ENCODE measurements at regions not wholly inside any gene's neighbourhood (a gene's known extent, or its start where the extent isn't known, plus 50 kb on each side); places are given as distances from the start of the nearest gene placed in this dataset.
"Not testable (repeated sequence)": the region's sequence is repeated elsewhere in the genome, so short reads cannot be mapped to it uniquely, and the experiment has no call there.

DNA sequence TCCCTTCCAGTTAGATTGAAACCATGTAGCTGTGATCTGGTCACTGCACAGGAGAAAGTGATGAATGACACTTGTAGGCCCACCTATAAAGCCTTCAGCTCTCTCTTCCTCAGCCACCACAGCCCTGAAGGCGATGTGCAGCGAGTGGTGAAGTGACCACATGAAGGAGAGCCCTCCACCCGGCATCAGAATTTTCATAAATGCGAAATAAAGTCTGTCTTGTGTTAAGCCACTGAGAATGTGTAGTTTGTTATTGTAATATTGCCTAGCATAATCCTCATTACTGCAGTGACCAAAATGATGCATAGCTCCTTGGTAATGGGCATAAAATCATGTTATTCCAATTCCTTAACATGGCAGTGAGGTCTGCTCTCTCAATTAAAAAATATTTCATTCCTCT, 122.1 kb upstream of the LYPLAL1 start:
- no peak for DNase-seq (ENCODE audit: low spot score)

GRCh38 chr1:219058891-219059820, 114.5 kb upstream of the LYPLAL1 start:
- DNase-seq (ENCODE audit: low spot score), result no peak

DNA sequence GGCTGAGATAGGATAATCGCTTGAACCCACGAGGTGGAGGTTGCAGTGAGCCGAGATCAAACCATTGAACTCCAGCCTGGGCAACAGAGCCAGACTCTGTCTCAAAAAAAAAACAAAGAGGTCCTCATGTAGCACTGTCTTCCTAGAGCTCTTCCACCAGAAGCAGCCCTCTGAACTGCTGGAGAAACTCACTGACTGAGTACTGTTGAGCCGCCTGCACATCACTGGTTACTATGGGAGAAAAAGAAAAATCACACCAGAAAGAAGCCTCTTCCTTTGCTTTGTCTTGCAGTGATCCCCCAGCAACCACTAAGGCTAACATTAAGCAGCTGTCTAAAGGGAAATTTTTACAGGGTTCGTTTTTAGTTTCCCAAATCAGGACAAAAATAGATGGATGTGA, 112.9 kb upstream of the LYPLAL1 start:
- no peak for DNase-seq (ENCODE audit: low spot score)

GRCh38 chr1:219062161-219062560, 111.5 kb upstream of the LYPLAL1 start:
- no peak for DNase-seq (ENCODE audit: low spot score)

DNA sequence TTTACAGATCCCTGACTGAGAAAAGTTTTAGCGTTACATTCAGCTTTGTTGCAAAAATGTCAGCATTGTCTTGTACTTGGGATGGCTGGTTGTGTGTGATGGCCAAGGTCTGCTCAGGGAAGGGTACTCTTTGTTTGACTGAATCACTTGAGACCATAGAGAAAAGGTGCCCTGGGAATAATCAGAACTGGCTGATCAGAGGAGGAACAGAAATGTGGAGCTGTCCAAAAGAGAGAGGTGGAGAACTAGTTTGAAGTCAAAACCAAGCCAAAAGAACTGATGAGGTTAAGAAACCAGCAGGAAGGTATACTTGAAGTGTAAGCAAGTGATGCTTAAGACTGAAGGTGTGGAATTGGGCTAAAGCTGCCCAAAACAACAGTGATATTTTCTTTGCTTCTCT, 107.6 kb upstream of the LYPLAL1 start:
- no peak for DNase-seq (ENCODE audit: low spot score)

GRCh38 chr1:219066631-219067349, 106.9 kb upstream of the LYPLAL1 start:
- DNase-seq (ENCODE audit: low spot score), result no peak

DNA sequence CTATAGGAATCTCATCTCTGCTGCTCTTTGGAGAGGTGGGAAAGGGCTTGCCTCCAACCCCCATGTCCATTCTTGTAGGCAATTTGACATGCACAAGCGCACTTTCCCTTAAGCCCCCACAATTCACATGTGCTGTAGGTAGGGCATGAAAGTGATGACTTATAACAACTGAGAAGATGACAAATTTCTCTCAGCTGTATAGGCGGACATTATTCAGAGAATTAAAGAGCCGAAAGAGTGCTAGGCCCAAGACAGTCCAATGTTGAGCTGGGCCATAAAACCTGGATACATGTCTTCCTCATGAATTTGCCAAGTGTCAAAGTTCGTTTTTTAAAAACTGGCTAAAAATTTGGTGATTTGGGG, 106.3 kb upstream of the LYPLAL1 start:
- no peak for DNase-seq (ENCODE audit: low spot score)

GRCh38 chr1:219070395-219070794, 103.3 kb upstream of the LYPLAL1 start:
- DNase-seq (ENCODE audit: low spot score), result not testable (repeated sequence)

DNA sequence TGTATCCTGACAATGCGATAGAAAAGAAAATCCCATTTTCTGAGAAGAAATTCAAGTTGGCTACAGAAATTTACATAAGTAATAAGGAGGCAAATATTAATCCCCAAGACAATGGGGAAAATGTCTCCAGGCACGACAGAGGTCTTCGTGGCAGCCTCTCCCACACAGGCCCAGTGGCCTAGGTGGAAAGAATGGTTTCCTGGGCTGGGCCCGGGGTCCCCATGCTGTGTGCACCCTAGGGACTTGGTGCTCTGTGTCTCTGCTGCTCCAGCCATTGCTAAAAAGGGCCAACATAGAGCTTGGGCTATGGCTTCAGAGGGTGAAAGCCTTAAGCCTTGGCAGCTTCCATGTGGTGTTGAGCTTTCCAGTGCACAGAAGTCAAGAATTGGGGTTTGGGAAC, 102.5 kb upstream of the LYPLAL1 start:
- no peak for DNase-seq (ENCODE audit: low spot score)

- DNase-seq (ENCODE audit: low spot score), result no peak
Measured at GRCh38 chr1:219072329-219072728, 101.3 kb upstream of the LYPLAL1 start.

DNA sequence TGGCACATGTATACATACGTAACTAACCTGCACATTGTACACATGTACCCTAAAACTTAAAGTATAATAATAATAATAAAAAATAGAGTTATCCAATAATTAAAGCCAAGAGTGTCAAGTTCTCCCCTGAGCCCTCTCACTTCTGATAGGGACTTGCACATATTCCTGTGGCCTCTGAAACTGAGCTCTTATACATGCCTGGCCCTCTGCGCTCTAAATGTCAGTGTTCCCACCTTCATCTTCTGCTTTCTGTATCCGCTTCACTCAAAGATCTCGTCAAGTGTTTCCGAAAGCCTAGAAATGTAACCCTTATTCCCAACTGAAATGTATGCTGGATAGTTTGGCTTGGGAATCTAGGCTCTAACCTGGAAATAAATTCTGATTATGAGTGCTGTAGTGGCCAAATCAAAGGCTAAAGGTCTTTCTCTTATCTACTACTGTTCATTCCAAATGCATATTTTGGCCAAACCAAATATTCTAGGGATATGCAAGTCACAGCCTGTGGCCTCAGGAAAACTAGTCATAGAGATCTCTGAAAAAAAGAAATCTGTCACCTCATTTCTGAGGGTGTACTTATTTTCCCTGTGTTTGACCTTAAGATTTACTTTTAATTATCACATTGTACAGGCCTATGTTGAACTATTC, 99.5 kb upstream of the LYPLAL1 start:
- no peak for DNase-seq (ENCODE audit: low spot score)

GRCh38 chr1:219075121-219075879, 98.4 kb upstream of the LYPLAL1 start:
- no peak for DNase-seq (ENCODE audit: low spot score)

- DNase-seq (ENCODE audit: low spot score), result no peak
Measured at GRCh38 chr1:219076326-219076937, 97.2 kb upstream of the LYPLAL1 start.

- not testable (repeated sequence) for DNase-seq (ENCODE audit: low spot score)
Measured at GRCh38 chr1:219077767-219078166, 95.9 kb upstream of the LYPLAL1 start.

DNA sequence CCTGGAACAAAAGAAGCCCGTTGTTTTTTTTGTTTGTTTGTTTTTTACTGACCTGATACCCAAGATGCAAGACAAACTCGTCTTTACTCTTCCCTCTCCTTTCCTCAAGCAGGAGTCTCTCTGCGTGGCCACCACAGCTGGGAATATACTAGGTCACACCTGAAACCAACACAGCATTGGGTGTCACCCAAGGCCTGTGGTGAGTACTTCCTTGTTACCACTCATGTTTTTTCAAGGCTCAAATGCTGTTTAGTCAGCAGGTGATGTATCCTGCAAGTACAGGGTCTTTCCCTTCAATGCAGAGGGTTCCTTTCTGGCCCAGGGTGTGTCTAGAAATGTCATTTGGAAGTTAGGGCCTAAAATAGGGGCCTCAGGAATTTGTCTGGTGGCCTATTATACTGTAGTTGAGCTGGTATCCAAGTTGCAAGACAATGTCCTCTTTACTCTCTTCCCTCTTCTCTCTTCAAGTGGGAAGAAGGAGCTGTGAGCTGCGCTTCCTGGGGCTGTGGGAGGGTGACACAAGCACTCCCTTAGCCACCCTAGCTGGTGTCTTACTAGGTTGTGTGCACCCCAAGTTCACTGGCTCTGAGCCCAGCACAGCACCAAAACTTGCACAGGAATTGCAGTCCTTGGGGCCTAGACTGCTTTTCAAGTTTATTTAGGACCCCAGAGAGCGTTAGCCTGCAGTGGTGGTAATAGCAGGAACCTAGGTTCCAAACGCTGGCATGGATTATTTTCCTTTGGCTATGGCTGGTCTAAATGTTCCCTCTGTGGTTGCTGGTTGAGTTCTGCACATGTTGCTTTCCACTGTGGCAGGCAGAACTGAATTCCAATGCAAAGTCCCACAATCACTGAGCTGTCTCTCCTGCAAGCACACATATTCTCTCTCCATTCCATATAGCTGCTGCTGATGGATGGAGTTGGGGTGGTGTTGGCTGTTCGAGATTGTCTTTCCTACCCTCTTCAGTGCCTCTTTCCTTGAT, 91.4 kb upstream of the LYPLAL1 start:
- no peak for DNase-seq (ENCODE audit: low spot score)

DNA sequence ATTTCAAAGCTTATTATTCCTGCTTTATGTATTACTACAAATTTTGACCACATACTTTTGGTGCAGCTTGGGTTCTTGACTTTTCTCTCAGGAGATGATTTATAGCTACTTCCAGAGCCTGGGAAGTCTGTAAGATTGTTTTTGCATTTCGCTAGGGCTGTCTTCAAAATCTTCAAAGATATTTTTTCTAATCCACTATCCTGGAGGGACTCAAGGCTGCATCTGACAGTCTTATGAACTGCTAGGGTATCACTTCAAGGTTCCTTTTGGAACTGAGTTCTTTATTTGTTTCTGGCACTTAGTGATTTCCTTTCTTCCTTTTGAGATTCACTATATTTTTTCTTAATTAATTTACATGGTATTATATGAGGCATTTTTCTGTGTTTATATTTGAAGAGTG, 90.0 kb upstream of the LYPLAL1 start:
- DNase-seq (ENCODE audit: low spot score), result no peak

DNA sequence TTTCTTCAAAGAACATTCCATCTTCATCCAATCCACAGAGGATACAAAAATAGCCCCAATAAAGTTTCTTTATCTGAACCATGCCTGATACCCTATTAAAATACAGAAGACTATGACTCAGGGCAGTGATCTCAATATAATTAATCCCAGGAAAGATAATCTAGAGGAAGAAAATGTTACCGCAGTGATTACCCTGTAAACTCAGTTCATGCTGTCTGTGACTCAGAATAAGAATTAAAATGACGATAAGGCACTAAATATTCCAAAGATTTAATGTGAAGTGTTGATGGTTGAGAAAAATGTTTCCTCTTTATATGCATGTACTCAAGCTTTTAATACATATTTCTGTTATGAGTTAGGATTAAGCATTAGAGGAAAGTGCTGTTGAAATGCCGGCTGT, 88.6 kb upstream of the LYPLAL1 start:
- DNase-seq (ENCODE audit: low spot score), result no peak

DNA sequence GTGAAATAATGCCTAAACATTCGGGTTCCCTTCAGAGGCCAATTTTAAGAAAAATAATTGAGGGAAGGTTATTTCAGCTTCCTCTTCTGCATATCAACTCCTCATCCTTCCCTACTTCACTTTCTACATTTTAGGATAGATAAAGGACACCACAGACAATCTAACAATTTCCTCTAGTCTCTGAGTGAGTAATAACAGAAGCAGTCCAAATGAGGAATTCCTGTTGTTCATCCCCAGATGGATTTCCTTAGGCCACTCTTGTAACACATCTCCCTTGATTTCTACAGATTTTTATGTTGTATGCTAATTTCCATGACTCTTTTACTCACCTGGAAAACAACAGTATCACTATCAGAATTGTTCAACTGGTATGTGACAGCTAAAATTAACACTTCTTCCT, 87.7 kb upstream of the LYPLAL1 start:
- DNase-seq (ENCODE audit: low spot score), result no peak

- no peak for DNase-seq (ENCODE audit: low spot score)
Measured at GRCh38 chr1:219086956-219087469, 86.7 kb upstream of the LYPLAL1 start.
